ENCODE measurements at regions not wholly inside any gene's neighbourhood (a gene's known extent, or its start where the extent isn't known, plus 50 kb on each side); places are given as distances from the start of the nearest gene placed in this dataset.

GRCh38 chr6:9315966-9316650 lies 880.8 kb upstream of the SLC35B3 start:
- no peak overlapping the region for H3K27ac ChIP-seq (ENCODE audit: low read depth, low read length, poor library complexity, severe bottlenecking)
- no peak for DNase-seq (ENCODE audit: low spot score)
- intact Hi-C loops (cut with micrococcal nuclease; ENCODE audit: unreplicated experiment) = no loop called here
- TF ChIP-seq EZH2 (IDR thresholded peaks at IDR 0.05; ENCODE audit: borderline replicate concordance, low read depth, low read length, poor library complexity, severe bottlenecking) (no peak), CTCF (conservative IDR thresholded peaks at IDR 0.05; ENCODE audit: low read depth, low read length) (no peak)
- POLR2A ChIA-PET (ENCODE audit: low non-redundant PET) = no interaction called here
- H3K4me1 ChIP-seq (ENCODE audit: insufficient read depth, low read length, poor library complexity, severe bottlenecking) = peaks cover 5% of the 10 kb centered on the region
- no peaks in the 10 kb centered on the region for H3K27me3 ChIP-seq (replicated peaks; ENCODE audit: insufficient read depth, low read depth, low read length, poor library complexity)
- H3K36me3 ChIP-seq (ENCODE audit: insufficient read depth, low read length, poor library complexity, severe bottlenecking) = no peaks in the 10 kb centered on the region
- H3K9me3 ChIP-seq (ENCODE audit: low read depth, low read length, poor library complexity, severe bottlenecking) = no peaks in the 10 kb centered on the region
- BruUV-seq (replicated peaks) = no TSS peak
- no peak overlapping the region for H3K4me3 ChIP-seq (ENCODE audit: low read depth, low read length, poor library complexity, severe bottlenecking)
- CTCF ChIA-PET = no interaction called here

- TF ChIP-seq CTCF (conservative IDR thresholded peaks at IDR 0.05; ENCODE audit: low read depth, low read length) = no peak
- TF ChIP-seq EZH2 (IDR thresholded peaks at IDR 0.05; ENCODE audit: borderline replicate concordance, low read depth, low read length, poor library complexity, severe bottlenecking) = no peak
- ChIA-PET CTCF (no interaction called here), POLR2A (ENCODE audit: low non-redundant PET) (no interaction called here)
- no TSS peak for BruUV-seq (replicated peaks)
- H3K27me3 ChIP-seq (replicated peaks; ENCODE audit: insufficient read depth, low read depth, low read length, poor library complexity) = no peaks in the 10 kb centered on the region
- no peaks in the 10 kb centered on the region for H3K4me1 ChIP-seq (ENCODE audit: insufficient read depth, low read length, poor library complexity, severe bottlenecking)
- H3K27ac ChIP-seq (ENCODE audit: low read depth, low read length, poor library complexity, severe bottlenecking) = no peak overlapping the region
- no peaks in the 10 kb centered on the region for H3K9me3 ChIP-seq (ENCODE audit: low read depth, low read length, poor library complexity, severe bottlenecking)
- no peak overlapping the region for H3K4me3 ChIP-seq (ENCODE audit: low read depth, low read length, poor library complexity, severe bottlenecking)
- H3K36me3 ChIP-seq (ENCODE audit: insufficient read depth, low read length, poor library complexity, severe bottlenecking) = no peaks in the 10 kb centered on the region
- no peak for DNase-seq (ENCODE audit: low spot score)
- intact Hi-C loops (cut with micrococcal nuclease; ENCODE audit: unreplicated experiment) = no loop called here
Observed at GRCh38 chr6:9308284-9308683, 872.9 kb upstream of the SLC35B3 start.

GRCh38 chr6:9307786-9308185 lies 872.4 kb upstream of the SLC35B3 start:
- Histone ChIP-seq H3K4me3 (ENCODE audit: low read depth, low read length, poor library complexity, severe bottlenecking) (no peak overlapping the region), H3K9me3 (ENCODE audit: low read depth, low read length, poor library complexity, severe bottlenecking) (no peaks in the 10 kb centered on the region), H3K27me3 (replicated peaks; ENCODE audit: insufficient read depth, low read depth, low read length, poor library complexity) (no peaks in the 10 kb centered on the region), H3K4me1 (ENCODE audit: insufficient read depth, low read length, poor library complexity, severe bottlenecking) (no peaks in the 10 kb centered on the region), H3K36me3 (ENCODE audit: insufficient read depth, low read length, poor library complexity, severe bottlenecking) (no peaks in the 10 kb centered on the region), H3K27ac (ENCODE audit: low read depth, low read length, poor library complexity, severe bottlenecking) (no peak overlapping the region)
- no peak for DNase-seq (ENCODE audit: low spot score)
- no peak for TF ChIP-seq EZH2 (IDR thresholded peaks at IDR 0.05; ENCODE audit: borderline replicate concordance, low read depth, low read length, poor library complexity, severe bottlenecking)
- no peak for TF ChIP-seq CTCF (conservative IDR thresholded peaks at IDR 0.05; ENCODE audit: low read depth, low read length)
- intact Hi-C loops (cut with micrococcal nuclease; ENCODE audit: unreplicated experiment) = no loop called here
- ChIA-PET CTCF (no interaction called here), POLR2A (ENCODE audit: low non-redundant PET) (interaction anchor here (0.8 kb wide), 1 partner anchor 1258 kb away, joined by 3 read pairs; no protein-coding TSS in a partner anchor)
- BruUV-seq (replicated peaks) = no TSS peak

Data from A673 (cell line).